ENCODE measurements at regions not wholly inside any gene's neighbourhood (a gene's known extent, or its start where the extent isn't known, plus 50 kb on each side); places are given as distances from the start of the nearest gene placed in this dataset.

DNA sequence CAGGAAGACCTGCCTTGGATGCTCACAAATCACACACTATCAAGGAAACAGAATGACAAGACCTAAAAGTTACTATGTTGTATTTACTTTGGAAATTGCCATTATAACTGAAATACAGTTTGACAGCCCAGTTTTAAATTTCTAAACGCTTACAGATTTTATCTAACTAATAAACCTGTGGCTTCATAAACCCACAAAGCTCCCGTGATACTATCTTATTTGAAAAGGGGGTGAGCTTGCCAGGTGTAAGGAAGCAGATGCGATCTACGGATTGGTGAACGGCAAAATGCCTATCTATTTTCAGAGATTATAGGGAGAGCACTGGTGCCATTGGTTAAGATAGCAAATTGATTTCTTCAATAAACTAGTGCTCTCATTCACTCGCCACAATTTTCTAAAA lies 485.5 kb downstream of the BCAT1 start:
- DNase-seq: no peak

DNA sequence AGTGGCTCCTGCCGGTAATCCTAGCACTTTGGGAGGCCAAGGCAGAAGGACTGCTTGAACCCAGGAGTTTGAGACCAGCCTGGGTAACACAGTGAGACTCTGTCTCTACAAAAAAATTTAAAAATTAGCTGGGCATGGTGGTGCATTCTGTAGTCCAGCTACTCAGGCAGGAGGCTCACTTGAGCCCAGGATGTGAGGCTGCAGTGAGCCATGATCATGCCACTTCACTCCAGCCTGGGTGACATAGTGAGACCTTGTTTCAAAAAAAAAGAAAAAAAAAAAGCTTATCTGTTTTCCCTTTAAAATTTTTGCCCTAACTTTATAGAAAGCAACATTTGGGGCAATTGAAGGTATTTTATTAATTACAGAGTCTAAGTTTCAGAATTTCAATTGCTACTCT lies 486.0 kb downstream of the BCAT1 start:
- no peak for DNase-seq

DNA sequence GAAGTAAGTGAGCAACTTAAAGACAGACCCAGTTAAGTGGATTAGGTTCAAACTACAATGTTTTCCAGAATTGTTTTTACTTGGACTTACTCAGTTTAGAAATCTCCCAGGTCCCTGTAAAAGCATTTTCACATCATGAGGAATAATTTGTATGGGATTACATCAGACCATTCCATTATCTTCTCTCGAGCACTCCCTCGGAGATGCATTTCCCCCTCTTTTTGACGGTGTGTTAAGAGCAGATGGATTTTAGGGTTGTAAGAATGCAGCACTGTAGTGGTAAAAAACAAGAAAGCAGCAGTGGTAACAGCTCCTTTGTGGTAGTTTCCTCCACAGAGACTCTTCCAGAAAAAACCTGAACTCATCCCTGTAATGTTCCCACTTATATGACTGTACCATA lies 488.4 kb downstream of the BCAT1 start:
- DNase-seq: no peak

DNA sequence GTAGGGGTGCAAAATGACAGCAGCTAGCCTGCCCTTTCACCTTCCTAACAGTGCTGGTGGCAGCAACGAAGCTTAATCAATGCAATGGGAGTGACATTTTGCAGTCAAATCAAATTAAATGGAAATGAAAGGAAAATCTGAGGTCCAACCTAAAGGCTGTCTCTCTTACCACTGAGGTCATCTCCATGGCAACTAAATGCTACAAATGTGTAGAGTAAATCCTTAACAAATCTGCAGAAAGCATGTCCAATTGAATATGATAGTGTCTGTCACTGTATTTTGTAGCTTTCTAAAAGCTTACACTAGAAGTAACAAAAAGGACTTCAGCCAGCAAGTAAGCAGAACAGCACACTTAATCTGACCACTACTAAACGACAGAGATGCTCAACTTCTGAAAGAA lies 488.8 kb downstream of the BCAT1 start:
- no peak for DNase-seq

DNA sequence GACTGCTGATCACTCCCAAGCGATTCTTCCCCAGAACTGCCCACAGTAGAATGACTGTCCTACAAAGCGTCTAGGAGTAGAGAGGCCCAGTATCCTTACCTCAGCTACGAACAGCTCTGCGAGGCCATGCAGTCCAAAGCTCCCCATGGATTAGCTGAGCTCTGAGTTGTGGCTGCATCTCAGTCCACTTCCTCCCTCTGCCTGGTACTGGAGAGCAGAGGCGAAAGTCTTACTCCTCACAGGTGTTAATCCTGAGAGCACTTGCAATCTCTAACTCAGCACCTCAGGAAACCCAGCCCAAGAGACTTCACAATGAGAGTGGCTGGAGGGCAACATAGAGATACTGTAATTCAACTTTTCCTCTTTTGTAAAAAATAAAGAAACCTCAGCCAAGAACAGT lies 493.1 kb downstream of the BCAT1 start:
- no peak for DNase-seq

DNA sequence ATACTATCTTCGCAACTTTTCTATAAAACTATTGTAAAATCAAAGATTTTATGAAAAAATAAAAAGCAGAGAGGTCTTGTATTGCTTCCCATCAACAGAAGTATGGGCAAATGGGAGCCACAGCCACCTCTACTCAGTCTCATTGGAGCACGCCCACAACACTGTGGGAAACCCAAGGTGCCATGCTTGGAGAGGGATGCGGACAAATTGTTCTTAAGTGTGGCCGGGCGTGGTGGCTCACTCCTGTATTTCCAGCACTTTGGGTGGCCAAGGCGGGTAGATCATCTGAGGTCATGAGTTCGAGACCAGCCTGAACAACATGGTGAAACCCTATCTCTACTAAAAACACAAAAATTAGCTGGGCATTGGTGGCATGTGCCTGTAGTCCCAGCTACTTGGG lies 498.2 kb upstream of the SOX5 start:
- DNase-seq: no peak

DNA sequence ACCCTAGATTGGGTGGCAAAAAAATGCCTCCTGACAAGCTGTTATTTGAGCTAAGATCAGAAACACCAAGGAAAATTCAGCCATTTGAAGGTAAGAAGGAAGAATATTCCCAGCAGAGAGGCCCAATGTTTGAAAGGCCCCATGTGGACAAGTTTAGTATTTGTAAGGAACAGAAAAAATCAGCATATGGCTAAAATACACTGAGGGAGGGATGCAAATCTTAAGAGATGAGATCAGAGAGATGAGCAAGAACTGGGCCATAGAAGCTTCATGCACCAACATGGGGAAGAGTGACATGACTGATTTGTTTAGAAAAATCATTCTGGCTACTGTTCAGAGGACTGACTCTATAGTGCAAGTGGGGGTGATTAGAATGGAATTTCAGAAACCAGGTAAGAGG lies 496.8 kb upstream of the SOX5 start:
- no peak for DNase-seq

DNA sequence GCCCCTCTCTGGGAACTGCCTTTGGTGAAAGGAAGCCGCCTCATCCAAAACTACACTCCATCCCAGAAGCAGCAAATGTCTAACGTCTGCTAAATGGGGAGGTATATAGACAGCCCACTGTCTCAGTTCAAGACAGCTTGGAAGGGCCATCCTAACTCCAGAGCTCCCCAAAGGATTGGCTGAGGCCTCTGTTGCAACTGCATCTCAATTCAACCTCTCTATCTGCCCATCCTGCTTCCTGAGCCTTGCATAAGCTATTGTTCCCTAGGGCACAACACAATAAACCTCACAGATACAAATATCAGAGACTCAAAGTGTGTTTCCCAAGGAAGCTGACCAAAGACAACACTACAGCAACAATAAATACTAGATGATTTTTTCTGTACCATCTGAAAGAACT lies 495.2 kb upstream of the SOX5 start:
- DNase-seq: no peak

DNA sequence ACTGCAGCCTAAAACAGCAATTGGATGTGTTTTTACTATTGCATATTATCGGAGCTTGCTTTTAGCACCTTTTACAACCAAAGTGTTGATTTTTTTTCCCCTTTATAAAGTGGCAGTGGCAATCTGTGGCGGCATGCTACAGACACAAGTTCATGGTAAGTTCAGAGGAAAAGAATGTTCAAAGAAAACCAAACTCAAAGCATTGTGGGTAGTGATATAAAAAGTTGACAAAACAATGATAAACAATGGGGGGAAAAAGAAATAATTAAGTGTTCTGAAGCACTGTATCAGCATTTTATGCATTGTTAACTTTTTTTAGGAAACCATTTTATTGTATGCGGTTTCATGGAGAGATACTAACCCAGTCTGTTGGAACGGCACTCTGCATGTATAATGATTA lies 492.0 kb upstream of the SOX5 start:
- DNase-seq: no peak

DNA sequence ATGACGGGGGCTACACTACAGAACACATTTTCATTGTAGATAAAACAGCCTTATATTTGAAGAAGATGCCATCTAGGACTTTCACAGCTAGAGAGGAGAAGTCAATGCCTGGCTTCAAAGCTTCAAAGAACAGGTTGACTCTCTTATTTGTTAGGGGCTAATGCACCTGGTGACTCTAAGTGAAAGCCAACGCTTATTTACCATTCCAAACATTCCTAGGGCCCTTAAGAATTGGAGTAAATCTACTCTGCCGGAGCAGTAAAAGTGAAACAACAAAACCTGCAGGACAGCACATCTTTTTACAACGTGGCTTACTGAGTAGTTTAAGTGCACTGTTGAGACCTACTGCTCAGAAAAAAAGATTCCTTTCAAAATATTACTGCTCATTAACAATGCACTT lies 487.2 kb upstream of the SOX5 start:
- no peak for DNase-seq

DNA sequence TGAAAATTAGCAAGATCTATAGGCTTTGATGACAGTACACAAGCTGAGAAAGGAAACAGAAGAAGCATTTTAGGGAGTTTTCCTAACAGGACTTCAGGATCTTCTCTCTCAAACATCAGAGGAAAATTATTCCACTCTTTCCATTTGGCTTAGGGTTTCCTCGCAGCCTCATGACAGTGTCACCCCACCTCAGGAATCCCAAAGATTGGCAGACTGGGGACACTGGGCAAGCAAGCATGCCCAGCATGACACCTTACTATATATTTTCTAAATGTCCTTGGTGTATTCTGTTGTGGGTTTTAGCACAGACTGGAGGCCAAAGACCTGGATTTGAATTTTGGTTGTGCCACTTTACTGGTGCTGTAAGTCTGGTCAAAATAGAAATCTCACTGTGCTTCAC lies 482.4 kb upstream of the SOX5 start:
- DNase-seq: no peak

DNA sequence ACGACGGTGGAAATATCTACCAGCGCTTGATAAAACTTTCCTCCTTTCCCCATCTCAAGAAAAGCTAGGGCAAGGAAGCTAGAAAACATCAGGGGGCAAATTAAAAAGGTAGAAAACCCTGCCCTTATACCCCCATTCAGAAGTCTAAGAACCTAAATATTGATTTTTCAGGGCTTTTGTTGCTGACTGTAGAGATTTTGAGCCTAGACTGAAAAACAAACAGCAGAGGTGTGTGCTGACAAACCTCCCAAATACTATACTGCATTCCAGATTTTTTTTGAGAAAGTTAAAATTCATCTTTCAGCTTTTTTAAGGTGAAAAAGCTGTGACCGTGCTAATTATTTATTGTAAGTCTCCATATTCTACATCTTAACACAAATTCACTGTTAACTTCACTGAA lies 478.3 kb upstream of the SOX5 start:
- no peak for DNase-seq

DNA sequence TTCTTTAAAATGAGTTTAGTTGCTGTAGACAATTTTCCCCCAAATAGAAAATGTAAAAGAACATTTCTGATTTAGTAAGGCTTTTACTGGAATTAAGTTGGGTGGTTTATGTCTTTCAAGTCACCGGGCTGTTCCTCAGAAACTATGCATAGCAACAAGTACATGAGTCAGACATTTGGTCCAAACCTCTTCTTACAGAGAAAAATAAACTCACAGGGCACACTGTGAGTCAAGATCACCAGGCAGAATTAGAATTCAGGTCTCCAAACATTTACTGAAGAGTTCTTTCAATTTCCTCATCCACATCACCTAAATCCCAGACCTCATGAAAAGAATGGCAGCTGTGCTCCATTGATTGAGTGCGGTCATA lies 476.1 kb upstream of the SOX5 start:
- no peak for DNase-seq

DNA sequence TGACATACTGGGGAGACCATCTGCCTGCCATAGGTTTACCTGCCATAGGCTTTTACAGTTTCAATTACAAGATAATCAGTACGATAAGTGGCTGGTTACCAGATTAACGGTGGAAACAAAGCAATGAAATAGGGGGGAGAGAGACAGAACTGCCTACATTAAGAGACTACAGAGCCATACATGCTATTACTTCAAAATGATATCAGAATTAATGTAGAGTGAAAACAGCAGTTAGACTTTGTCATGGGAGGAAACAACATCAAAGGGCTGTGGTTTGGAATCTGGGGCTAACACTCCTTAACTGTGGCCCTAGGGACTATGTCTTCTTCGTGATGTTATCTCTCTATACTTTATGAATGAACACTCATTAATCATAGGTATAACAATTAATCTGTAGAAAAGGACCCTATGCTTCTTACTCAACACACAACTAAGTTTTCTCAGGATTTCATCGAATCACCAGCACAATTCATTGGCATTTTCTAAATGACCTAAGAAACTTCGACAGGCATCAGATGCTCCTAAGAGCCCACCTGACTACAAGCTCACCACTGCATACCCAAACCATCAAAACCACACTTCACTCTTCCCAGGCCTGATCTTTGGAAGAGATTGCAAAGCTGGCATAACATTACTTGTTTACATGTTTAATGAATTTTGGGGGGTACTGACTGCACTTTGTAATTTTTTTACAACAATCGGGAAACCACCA lies 475.6 kb upstream of the SOX5 start:
- no peak for DNase-seq

DNA sequence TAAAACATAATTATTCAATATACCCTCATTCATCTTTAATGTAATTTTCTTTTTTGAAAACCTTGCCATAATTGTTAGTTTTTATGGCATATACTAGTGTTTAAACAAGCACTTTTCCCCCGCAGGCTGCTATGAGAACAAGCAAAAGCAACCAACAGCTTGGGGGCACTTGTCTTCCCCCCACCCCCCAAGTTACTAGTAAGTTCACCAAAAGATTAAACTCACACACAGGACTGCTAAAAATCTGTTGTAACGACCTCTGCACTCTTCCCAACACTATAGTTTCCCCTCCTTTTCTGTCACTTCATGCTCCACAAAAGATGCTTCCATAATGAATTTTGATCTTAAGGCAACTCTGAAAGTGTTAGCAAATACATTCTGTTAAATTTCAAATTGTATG lies 474.9 kb upstream of the SOX5 start:
- DNase-seq: no peak

DNA sequence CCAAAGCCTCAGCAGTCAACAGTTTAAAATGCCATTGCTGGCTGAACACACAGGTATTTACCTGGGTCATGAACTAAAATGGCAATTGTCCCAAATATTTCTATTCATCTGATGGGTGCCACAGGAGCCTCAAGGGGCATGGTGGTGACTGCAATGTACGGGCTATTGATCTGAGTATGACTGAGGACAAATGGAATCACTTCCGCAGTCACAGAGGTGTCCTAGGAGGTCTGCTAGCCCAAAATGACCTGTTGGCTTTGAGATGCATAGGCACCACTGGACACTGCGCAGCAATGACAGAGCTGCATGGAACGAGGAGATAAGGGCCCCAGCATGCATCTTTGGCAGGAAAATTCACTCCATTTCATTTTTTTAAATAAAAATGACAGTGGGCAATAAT lies 474.1 kb upstream of the SOX5 start:
- DNase-seq: no peak

DNA sequence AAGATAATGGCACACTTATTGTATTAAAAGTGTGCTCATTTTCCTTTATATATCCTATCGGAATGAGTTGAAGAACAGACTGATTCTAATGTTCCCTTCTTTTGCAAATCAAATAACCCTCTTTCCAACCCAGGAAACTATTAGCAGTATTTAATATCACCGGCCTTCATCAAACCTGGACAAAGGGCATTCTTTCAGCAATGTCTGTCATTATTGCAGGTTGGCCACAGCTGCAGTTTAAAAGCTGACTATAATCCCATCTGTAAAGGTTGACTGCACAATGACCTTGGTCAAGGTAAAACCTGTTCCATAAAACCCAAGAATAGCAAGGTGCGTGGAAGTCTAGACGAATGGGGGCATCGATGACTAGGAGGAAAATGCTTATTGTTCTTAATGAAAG lies 472.3 kb upstream of the SOX5 start:
- DNase-seq: no peak

DNA sequence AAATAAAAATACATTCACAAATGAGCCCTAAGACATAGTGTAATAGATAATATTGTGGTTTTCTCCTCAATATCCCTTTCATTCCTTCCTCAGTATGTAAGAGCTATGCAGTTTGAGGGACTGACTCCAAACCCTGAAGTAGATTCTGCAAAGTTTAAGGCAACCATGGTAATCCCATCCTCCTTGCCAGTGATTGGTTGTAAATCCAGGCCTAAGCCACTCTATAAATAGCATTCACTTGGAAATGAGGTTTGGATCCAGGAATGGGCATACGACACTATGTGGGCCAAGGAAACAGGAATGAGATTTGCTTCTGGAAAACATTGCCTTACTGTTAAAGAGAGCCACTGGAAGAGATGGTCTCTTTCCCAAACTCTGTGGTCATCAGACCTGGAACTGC lies 468.7 kb upstream of the SOX5 start:
- no peak for DNase-seq

DNA sequence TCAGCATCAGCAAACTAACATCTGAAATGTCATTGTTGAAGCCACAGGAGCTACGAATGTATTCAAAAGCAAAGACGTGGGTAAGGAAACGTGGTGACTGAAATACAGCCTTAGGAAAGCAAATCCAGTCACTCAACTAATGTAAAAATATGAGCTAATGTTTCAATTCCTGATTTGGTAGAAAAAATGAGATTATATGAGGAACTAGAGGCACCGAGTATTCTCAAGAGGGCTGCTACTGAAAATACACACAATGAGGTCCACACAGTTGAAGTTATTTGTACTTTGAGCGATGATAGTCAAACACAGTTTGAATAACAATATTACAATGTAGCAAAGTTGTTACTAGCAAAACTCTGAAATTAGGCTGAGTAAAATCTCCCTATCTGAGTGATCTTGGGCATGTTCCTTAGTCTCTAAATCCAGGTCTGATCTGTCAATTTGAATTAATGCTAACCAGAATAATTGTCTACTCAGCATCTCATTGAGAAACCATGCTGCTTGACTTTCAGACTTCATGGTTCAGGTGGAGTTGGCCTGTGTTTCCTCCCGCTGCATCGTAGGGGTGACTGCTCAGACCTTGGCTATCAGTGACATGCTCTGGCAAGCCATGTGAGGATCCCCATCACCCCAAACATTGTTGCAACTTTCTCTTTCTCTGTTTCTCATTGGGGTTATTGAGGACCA lies 467.1 kb upstream of the SOX5 start:
- DNase-seq: no peak

DNA sequence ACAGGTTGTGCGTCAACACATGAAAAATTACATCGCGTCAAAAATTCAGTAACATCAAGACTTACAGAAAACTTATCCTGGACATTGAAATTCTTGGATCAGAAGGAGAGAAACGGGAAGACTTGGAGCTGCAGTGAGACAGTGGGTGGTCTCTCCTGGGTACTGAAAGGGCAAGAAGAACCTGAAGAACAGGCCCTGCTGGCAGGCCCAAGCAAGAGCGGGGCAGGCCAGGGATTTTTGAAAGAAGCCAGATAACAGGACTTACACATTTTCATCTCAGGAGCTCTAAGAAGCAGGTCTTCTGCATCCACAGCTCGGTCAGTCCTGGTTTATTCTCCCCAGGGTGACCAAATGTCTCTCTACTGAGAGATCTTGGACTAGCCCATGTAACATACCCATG lies 466.5 kb upstream of the SOX5 start:
- DNase-seq: no peak

DNA sequence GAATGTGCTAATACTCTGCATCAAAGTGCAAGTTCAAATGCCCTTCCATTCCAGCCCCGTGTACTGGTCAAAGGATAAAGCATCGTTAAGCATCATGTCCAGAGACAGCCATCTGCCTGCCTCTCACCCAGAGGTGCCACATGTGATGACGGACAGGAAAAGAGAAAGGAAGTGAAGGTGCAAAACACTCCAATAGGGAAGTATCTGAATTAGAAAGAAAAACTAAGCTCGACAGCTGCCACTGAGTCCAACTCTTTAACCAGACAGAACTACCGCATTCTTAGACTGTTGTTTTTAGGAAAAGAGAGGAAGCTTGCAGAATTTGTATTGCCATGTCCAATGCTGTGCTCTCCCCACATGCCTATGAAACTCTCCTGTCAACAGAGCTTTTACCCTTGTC lies 465.0 kb upstream of the SOX5 start:
- DNase-seq: no peak

DNA sequence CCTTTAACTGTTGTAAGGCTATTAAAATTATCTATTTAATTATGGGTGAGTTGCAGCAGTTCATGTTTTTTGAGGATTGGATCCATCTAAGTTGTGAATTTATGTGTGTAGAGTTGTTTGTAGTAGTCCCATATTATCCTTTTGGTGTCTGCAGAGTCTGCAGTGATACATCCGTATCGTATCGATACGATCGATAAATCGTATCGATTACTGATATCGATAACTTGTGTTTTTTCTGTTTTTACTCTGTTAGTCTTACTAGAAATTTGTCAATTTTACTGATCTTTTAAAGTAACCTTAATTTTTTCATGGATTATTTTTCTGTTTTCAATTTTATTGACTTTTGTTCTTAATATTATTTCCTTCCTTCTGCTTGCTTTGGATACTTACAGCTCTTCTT lies 462.5 kb upstream of the SOX5 start:
- DNase-seq: no peak

DNA sequence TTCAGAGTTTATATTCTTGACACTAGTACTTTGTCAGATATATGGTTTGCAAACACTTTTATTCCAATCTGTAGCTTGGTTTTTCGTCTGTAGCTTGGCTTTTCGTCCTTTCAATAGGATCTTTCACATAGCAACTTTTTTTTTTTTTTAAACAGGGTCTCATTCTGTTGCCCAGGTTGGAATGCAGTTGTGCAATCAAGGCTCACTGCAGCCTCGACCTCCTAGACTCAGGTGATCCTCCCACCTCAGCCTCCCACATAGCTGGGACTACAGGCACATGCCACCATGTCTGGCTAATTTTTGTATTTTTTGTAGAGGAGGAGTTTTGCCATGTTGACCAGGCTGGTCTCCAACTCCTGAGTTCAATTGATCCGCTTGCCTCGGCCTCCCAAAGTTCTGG lies 460.4 kb upstream of the SOX5 start:
- DNase-seq: no peak

DNA sequence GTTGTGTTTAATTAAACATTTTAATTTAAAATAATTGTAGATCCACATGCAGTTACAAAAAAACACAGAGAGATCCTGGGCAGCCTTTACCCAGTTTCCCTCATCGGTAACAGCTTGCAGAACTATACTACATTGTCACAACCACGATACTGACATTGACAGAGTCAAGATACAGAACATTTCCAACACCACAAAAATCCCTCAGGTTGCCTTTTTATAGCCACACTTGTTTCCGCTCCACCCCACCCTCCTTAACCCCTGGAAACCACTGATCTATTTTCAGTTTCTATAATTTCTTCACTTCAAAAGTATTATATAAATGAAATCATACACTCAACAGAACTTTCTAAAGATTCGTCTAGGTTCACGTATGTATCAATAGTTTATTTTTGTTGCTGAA lies 458.8 kb upstream of the SOX5 start:
- DNase-seq: no peak

DNA sequence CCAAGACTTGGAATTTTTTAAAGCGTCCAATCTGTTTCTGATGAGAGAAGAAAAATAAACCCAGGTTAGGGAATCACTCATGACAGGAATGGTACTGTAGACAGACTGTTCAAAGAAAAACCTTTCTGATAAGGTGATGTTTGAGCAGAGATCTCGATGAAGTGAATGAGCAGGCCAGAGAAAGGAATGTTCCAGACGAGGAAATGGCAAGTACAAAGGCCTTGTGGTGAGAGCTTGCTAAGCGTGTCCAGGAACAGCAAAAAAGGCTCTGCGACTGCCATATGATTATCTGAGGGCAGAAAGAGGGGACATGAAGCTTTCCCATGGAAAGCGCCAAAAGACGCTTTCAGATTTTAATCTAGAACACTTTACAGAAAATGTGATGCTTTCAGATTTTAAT lies 458.4 kb upstream of the SOX5 start:
- no peak for DNase-seq

All from NCI-H1694 (cell line).